HL-60 (cell line): ENCODE measurements at regions not wholly inside any gene's neighbourhood (a gene's known extent, or its start where the extent isn't known, plus 50 kb on each side); places are given as distances from the start of the nearest gene placed in this dataset.

Source experiments
- DNase-seq, 2 experiments: peaks; one replicate each; pipeline ENCODE4 v3.0.0-alpha.2; 2010 to 2020; ENCODE audit warnings: low read depth in 1 of 2, low spot score in 1 of 2
- H3K27ac ChIP-seq: fragments of 250-450 bp; sonication (Bioruptor Pico); replicated peaks from 2 replicates; pipeline ENCODE4 v1.5.1; 2020; ENCODE audit warnings: mild to moderate bottlenecking, moderate library complexity
- H3K27me3 ChIP-seq: fragments of 250-450 bp; sonication (Bioruptor Pico); 2 replicates; pipeline ENCODE4 v1.5.1; 2021; ENCODE audit warnings: mild to moderate bottlenecking, moderate library complexity; ENCODE audit not compliant: insufficient read depth, poor library complexity, severe bottlenecking
- H3K4me3 ChIP-seq: replicated peaks from 2 replicates; pipeline ENCODE4 v1.5.1; 2011; ENCODE audit warnings: mild to moderate bottlenecking, control low read depth, low read length; ENCODE audit not compliant: insufficient read depth
- CTCF ChIP-seq: IDR thresholded peaks from one replicate; pipeline ENCODE4 v1.5.1; 2011; ENCODE audit warnings: low read length, control low read depth, inconsistent platforms; ENCODE audit not compliant: insufficient read depth
- GABPA ChIP-seq: IDR thresholded peaks from 2 replicates; pipeline ENCODE4 v1.6.1; 2012; ENCODE audit warnings: low read depth
- POLR2AphosphoS5 ChIP-seq: IDR thresholded peaks from 2 replicates; pipeline ENCODE4 v1.6.1; 2012; ENCODE audit warnings: low read depth
- REST ChIP-seq: IDR thresholded peaks from 2 replicates; pipeline ENCODE4 v1.6.1; 2012; ENCODE audit warnings: low read depth; ENCODE audit not compliant: insufficient replicate concordance
- SPI1 ChIP-seq: IDR thresholded peaks from 2 replicates; pipeline ENCODE4 v1.6.1; 2012; ENCODE audit warnings: low read depth, mild to moderate bottlenecking, borderline replicate concordance

GRCh38 chr17:65360961-65361552 is 200.4 kb downstream of the AXIN2 start:
- Histone ChIP-seq H3K4me3 (no peak overlapping the region), H3K27me3 (no peaks in the 10 kb centered on the region), H3K27ac (no peak overlapping the region)
- no peak for DNase-seq
- no peak for TF ChIP-seq REST
- no peak for TF ChIP-seq GABPA
- TF ChIP-seq CTCF, result no peak
- no peak for TF ChIP-seq POLR2AphosphoS5
- TF ChIP-seq SPI1, result no peak

GRCh38 chr17:65359016-65359415 is 202.4 kb downstream of the AXIN2 start:
- TF ChIP-seq CTCF, result no peak
- TF ChIP-seq GABPA, result no peak
- TF ChIP-seq REST, result no peak
- Histone ChIP-seq H3K27me3 (no peaks in the 10 kb centered on the region), H3K4me3 (no peak overlapping the region), H3K27ac (no peak overlapping the region)
- DNase-seq, result no peak

GRCh38 chr17:65356536-65356935 is 204.9 kb downstream of the AXIN2 start:
- no peak for DNase-seq
- no peaks in the 10 kb centered on the region for H3K27me3 ChIP-seq
- TF ChIP-seq CTCF (no peak), SPI1 (no peak), REST (no peak), GABPA (no peak), POLR2AphosphoS5 (no peak)

More at GRCh38 chr17:65356536-65356935, 204.9 kb downstream of the AXIN2 start:
- H3K27ac ChIP-seq, result no peak overlapping the region
- H3K4me3 ChIP-seq, result no peak overlapping the region
